HL-60/S4 (cell line): ENCODE measurements at regions not wholly inside any gene's neighbourhood (a gene's known extent, or its start where the extent isn't known, plus 50 kb on each side); places are given as distances from the start of the nearest gene placed in this dataset.
"Not testable (repeated sequence)": the region's sequence is repeated elsewhere in the genome, so short reads cannot be mapped to it uniquely, and the experiment has no call there.

Source experiments
- in situ Hi-C: fragments of 300-500 bp; cut with MboI; formaldehyde crosslinking; loops from 2 replicates; pipeline ENCODE4 v1.14.3; 2022; ENCODE audit warnings: low sequenced_read_pairs

DNA sequence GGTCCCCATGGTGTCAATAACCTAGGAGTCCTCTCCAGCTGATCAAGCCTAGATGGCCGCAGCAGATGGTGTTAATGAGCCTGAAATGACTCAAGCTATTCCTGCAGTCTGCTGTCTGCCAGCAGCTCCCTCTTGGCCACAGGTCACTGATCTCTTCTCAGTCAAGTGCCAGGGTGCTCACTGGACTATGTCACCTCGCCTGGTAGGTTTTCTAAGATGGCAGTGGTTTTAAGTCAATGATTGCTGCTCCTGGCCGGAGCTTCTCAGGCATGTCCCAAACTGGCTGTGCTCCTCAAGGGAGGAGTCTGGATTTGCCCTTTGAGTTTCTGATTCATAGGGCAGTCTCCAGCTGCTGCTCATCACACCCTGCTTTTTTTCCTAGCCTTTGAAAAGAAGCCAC is 58.6 kb upstream of the SHISA6 start:
- in situ Hi-C loops: no loop called here

DNA sequence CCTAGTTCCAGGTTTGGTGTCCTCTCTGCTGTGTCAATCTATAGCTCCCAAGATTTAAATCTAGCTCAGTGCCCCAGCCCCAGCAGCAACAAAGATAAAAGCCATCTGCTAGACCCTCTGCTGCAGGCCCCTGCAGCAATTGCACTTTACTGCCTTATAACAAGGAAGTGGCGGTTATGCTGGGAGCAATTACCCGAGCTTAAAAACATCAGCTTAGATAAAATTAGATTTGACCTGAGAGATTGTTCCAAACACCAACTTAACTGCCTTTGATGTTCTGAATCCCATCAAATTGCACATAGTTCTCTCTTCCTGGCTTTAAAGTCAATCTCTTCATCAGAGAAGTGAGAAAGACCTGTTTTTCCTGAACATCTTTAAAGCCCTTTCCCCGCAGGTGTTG is 62.4 kb upstream of the SHISA6 start:
- in situ Hi-C loops: no loop called here

DNA sequence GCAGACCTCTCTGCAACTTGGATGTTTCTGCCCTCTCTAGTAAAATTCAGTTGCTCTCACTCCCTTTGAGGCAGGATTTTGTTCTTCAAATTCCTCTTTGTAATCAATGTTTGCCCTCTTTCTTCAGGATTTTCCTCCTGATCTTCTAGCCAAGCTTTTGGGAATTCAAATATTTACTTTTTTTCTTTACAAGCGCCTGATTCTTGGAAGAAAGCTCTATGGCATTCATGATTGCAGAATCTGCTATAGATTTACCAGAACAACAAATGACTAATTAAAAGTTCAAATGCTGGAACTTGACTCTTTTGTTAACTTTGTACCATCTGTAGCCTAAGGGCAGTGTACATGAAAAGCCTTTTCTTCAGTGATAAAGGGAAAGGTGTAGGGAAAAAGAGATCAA is 63.7 kb upstream of the SHISA6 start:
- in situ Hi-C loops: no loop called here

DNA sequence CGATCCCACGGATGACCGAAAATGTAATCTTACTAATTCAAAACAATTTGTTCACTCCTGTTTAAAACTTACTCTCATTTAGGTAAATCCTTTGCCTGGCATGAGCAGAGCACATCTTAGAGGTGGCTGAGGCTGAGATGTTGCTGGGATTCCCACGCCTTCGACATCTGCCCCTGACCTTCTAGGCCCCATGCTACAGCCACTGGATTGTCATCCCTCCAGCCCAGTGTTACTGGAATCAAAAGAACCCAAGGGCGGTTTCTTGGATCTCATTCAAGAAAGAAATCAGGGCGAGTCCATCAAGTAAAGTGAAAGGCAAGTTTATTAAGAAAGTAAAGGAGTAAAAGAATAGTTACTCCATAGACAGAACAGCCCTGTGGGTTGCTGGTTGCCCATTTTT is 64.5 kb upstream of the SHISA6 start:
- in situ Hi-C loops: no loop called here

DNA sequence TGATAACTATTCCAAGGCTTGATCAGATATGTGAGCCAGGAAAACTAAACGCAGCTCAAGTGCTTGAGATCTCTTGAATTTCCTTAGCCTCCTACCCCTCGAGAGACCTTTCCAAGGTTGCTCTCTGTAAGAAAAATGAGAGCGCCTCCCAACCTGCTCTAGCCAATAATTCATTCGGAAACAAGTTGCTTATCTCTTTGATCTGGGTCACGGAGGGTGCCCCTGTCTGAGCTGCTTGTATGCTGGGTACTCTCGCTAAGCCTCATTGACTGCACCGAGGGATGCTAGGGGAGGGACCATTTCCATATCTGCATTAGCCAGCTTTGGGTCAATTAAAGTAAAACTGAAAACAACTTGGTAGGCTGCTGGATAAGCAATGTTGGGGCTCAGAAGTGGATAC is 70.1 kb upstream of the SHISA6 start:
- in situ Hi-C loops: no loop called here

DNA sequence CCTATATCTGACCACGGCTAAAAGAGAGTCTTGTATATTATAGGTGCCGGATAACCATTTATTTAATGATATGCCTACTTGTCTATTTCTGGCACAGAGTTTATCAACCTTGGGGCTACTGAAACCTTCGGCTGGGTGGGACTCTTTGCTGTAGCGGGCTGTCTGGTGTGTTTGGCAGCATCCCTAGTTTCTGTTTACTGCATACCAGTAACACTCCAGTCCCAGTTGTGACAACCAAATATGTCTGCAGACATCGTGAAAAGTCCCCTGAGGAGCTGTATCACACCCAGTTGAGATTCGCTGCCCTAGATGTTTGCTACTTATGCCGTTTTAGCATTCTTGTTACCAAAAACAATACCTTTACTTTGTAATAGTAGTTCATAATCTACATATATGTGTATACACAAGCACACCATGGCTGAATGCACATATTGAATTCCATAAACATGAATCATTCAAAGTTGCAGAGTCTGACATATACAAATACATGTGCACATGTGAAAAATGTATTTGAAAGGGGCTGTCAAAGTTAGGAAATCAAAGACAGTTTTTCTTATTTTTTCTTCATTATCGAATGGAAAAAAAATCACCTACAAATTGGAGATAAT is 89.1 kb upstream of the SHISA6 start:
- in situ Hi-C loops: no loop called here

DNA sequence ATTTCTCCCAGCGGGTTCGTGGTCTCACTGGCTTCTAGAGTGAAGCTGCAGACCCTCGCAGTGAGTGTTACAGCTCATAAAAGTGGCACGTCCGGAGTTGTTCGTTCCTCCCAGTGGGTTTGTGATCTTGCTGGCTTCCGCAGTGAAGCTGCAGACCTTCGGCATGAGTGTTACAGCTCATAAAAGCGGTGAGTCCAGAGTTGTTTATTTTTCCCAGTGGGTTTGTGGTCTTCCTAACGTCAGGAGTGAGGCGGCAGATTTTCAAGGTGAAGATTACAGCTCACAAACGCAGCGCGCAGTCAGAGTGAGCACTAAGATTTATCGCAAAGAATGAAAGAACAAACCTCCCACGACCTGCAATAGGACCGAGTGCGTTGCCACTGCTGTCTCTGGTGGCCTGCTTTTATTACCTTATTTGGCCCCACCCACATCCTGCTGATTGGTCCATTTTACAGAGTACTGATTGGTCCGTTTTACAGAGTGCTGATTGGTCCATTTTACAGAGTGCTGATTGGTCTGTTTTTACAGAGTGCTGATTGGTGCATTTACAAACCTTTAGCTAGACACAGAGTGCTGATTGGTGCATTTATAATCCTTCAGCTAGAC is 90.0 kb upstream of the SHISA6 start:
- in situ Hi-C loops: not testable (repeated sequence)

DNA sequence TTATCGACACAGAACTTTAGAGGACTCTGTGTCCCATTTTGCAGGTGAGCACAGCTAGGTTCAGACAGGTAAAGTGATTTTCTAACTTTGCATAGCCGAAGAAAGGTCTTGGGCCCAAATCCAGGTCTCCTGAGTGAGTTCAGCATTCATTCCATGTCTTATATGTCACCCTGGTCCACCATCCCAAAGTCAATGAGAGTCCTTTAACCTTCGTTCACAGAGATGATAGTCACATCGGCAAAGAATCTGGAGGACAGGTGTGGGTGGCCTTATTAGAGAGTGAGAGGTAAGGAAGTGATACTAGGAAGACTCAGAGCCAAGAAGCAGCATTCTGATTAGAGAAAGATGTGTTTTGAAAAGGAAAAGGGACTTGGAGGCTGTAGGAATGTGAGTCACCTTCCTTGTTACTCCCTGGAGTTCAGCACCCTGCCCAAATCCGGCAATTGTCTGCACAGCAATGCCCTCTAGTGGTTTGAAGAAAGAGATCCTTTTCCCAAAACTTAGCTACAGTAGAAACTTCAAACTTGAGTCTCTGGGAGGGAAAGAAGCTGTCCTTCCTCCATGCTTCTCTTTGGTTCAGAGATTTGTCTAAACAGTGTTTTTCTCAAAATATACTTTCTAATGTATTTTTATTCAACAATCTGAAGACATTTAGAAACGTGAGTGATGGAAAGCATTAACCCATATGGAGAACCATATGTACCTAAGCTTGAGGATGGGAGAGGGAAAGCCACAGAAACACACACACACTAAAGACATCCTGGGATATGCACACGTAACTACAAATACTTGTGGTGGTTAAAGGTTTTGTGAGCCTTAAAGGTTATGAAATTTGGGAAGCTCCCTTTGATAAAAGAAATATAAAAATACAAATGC is 96.4 kb upstream of the SHISA6 start:
- in situ Hi-C loops: loop anchor here (25.0 kb wide), 1 partner anchor 257 kb away; no protein-coding TSS in a partner anchor

DNA sequence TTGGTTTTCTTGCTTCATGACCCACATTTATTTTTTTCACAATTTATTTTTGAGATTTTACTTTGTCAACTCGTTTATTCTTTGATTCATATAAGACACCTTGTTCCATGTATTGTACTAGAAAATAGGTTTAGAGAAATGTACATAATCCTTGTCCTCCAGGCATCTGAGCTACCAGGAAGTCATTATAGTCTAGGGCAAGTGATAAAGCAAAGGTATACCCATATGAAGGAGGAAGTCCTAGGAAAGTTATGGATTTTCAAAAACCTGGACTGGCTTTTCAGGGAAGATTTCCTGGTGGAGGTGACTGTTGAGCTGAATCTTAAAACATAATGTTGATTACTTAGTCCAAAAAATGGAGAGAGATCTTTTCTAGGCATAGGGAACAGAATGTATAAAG is 98.8 kb upstream of the SHISA6 start:
- in situ Hi-C loops: loop anchor here (25.0 kb wide), 1 partner anchor 255 kb away; no protein-coding TSS in a partner anchor

DNA sequence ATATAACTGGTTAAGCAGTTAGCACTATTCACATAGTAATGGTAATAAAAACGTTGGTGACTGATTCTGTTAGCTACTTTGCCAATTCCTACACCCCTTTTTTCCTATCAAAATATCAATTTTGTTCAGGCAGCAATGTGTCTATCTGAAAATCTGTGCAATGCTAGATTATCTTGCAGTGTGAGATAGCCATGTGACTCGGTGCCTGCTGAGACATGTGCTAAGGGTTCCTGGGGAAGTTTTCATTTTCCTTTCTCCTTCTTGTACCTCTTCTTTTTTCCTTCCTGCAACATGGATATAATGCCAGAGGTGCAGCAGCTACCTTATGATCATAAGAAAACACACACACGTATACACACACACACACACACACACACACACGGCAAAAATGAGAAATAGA is 100.5 kb upstream of the SHISA6 start:
- in situ Hi-C loops: loop anchor here (25.0 kb wide), 1 partner anchor 253 kb away; no protein-coding TSS in a partner anchor

DNA sequence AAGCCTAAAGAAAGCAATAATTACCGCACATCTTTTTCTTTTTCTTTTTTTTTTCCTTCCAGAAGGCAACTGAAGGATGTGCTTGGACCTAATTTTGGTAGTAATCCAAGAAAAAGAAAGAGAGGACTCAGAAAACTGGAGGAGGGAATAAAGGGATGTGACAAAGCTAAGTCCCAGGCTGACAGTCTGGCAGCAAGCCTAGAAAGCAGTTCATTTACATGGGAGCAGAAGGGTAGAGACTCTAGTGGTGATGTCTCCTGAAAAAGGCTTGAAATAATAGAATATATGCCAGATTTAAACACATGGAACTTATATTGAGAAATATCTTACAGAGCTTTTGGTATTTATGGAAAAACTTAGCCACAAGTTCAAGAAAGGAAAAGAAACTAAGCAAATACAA is 101.0 kb upstream of the SHISA6 start:
- in situ Hi-C loops: loop anchor here (25.0 kb wide), 1 partner anchor 253 kb away; no protein-coding TSS in a partner anchor

DNA sequence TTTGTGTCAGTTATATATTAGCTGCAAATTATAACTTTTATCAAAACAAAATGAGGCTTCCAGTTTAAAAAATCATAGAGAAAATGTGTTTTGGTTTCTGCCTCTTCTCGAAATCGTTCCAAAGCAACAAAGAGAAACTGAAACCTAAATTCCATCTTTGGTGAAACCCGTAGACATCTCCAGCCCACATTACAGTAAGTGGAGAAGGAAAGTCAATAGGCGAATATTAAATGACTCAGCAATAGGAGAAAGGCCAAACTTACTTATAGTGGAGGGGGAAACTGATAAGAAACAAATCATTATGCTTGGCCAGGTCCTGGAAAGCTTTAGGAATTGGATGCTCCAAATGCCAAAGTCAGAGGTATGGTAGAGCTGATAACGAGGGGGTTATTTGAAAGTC is 103.0 kb upstream of the SHISA6 start:
- in situ Hi-C loops: loop anchor here (25.0 kb wide), 1 partner anchor 251 kb away; no protein-coding TSS in a partner anchor

DNA sequence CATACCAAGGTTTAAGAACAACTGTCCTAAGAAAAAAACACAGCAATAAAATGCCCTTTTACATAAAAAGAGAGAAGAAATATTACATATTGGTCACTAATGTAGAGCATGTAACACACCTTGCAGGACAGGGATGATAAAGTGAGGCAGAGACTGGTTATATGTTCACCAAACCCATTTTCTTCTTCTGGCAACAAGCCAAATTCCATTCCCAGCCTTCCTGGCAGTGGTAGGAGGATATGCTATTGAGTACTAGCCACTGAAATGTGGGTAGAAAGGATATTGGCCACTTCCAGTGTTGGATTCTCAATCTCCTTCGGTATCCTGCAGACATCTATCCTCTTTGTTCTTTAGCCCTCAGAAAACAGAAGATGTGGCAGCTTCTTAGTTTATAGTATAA is 105.2 kb upstream of the SHISA6 start:
- in situ Hi-C loops: loop anchor here (25.0 kb wide), 1 partner anchor 249 kb away; no protein-coding TSS in a partner anchor

DNA sequence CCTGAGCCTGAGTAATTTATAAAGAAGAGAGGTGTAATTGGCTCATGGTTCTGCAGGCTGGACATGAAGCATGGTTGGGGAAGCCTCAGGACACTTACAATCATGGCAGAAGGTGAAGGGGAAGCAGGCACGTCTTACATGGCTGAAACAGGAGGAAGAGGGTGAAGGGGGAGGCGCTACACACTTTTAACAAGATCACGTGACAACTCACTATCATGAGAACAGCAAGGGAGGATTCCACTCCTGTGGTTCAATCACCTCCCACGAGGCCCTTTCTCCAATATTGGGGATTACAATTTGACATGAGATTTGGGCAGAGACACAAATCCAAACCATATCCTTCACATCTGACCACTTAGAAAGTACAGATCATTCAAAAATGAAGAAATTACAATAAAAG is 110.6 kb upstream of the SHISA6 start:
- in situ Hi-C loops: loop anchor here (25.0 kb wide), 1 partner anchor 243 kb away; no protein-coding TSS in a partner anchor

DNA sequence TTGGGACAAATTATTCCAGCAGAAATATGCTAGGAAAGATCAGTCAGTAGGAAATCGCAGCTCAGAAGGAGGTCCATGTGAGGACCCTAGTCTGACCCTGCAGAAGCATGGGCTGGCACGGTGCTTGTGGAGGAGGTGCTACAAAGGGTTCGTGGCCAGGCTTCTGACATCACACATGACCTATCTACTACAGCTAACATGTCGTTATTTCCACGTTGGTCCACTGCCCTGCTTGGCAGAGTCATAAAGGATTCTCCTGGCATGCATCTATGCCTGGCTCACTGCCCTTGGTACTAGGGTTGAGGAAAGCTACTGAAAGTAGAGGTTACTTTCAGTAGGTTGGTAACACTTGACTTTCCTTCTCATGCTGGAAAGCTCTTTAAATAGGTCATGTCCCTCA is 118.1 kb upstream of the SHISA6 start:
- in situ Hi-C loops: no loop called here

DNA sequence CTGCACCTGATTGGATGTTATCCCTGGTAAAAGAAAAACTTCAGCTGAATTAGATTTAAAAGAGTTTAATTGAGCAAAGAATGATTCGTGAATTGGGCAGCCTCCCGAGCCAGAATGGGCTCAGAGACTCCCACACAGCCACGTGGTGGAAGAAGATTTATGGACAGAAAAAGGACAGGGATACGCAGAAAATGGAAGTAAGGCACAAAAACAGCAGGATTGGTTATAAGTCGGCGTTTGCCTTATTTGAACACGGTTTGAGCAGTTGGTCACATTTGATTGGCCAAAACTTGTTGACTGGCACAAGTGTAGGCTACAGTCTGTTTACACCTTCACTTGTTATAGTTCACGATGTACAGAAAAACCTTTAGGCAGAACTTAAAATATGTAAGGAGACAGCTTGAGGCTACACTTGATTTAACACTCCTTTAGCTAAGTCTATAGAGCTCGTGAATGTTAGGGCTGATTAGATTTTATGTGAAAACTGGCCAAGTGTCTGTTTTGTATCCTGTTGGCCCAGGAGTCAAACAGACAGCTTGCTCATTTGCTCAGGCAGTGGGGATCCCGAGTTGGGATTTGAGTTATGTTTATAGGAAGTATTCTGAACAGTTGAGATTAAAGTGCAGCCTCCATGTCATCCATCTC is 119.5 kb upstream of the SHISA6 start:
- in situ Hi-C loops: no loop called here

DNA sequence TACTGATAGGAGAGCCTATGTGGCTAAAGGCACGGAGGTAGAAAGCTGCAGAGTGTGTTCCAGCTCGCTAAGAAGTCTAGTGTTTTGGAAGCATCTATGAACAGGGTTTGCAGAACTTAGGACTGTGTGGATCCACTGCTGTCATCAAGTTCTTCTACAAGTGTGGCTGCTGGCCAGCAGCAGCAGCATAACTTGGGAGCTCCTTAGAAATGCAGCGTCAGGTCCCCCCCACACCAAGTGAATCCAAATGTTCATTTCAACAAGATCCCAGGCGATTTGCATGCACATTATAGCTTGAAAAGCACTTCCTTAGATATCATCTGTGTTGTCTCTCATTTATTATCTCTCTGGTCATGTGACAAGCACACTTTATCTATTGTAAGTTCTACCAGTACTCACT is 131.9 kb upstream of the SHISA6 start:
- in situ Hi-C loops: no loop called here

DNA sequence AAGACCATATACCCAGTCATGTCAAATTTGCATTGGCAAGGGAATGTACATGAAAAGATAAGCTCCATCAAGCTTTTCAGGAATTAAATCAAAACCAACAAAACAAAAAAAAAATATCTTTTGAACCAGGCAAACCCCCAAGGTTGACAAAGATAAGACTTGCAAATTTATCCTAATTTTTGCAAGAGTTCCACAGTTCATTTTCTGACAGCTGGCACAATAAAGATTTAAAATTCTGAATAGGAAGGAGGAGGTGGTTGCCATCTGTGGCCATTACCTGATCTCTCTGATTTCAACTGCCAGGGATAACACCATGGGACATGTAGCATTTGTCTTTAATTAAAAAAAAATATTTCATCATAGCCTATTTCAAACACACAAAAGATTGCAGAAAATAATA is 135.9 kb upstream of the SHISA6 start:
- in situ Hi-C loops: no loop called here

DNA sequence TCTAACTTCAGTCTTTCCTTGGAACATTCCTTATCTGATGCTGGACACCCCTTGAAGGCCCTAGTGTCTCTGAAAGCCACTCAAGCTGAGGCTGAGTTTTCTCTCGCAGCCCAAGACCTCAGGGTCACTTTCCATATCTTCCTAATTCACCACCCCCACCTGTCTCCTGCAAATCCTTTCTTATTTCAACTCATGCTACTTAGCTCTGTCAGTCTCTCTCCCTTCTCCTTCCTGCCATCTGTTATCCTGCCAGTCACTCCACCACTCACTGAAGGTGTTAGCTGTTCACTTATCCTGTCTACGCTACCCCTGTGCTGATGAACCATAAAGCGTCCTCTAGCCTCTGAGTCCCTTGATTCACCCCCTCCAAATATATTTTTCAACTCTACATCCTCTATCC is 143.9 kb upstream of the SHISA6 start:
- in situ Hi-C loops: no loop called here

DNA sequence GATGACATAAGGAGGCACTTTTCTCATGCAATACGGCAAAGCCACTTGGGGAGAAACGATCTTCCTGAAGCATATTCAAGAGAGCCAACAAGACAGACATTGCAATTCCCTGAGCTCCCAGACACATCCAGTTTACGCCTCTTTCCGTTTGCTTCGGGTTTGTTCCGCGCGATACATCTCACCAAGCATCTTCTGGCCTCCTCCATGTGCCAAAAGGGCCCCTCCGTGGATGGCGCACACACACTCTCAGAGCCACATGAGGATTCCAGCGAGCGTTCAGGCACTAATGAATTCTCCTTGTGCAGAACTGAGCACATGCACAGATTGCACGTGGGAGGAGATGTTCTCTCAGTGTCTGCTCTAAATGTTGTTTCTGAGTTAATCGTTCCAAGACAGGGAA is 146.7 kb upstream of the SHISA6 start:
- in situ Hi-C loops: no loop called here

DNA sequence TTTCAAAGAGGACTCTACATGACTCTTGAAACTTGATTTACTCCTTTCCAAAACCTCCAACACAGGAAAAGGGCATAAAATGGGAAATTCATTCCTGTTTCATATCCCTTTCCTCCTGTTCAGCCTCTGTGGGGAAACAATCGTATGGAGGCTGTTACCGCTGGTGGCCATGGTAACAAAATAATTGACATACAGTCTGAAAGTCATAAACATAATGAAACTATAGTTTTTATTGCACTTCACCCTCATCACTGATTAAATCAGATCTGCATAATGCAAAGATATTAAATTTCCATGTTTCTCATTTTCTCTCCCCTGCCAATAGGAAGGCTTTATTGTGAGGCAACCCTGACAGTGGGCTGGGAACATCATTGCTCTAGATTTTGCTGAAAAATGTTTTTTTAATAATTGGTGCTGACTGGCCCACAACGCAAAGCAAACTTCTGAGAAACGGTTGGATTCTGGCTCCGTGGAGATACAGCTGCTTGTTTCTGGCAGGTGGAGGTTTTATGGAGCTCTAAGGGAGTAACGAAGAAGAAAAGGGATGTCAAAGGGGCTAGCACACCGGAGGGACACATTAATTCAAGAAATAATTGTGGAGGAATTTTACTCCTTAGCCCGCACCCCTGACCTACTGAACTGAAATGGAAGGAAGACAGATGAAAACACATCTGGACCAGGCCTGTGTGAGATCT is 154.2 kb upstream of the SHISA6 start:
- in situ Hi-C loops: no loop called here
